ENCODE measurements at regions not wholly inside any gene's neighbourhood (a gene's known extent, or its start where the extent isn't known, plus 50 kb on each side); places are given as distances from the start of the nearest gene placed in this dataset.

GRCh38 chr2:23093513-23093912 lies 291.5 kb upstream of the KLHL29 start:
- TF ChIP-seq CHD1 (IDR thresholded peaks at IDR 0.05; ENCODE audit: low read depth, low read length): no peak
- TF ChIP-seq USF2 (IDR thresholded peaks at IDR 0.05; ENCODE audit: low read depth, low read length): no peak
- no peak for TF ChIP-seq CEBPB (IDR thresholded peaks at IDR 0.05; ENCODE audit: low read depth, low read length)
- TF ChIP-seq RAD21 (IDR thresholded peaks at IDR 0.05; ENCODE audit: low read length): no peak
- no peak for TF ChIP-seq POLR2A (IDR thresholded peaks at IDR 0.05; ENCODE audit: low read depth, low read length)
- TF ChIP-seq MAFK (IDR thresholded peaks at IDR 0.05; ENCODE audit: low read depth, low read length): no peak
- no peak for TF ChIP-seq RCOR1 (IDR thresholded peaks at IDR 0.05; ENCODE audit: insufficient replicate concordance, low read length)
- no peak for TF ChIP-seq ELK1 (IDR thresholded peaks at IDR 0.05; ENCODE audit: borderline replicate concordance, low read depth, low read length)
- no peak for TF ChIP-seq MAZ (IDR thresholded peaks at IDR 0.05; ENCODE audit: borderline replicate concordance, low read depth, low read length)
- TF ChIP-seq CTCF (conservative IDR thresholded peaks at IDR 0.05; ENCODE audit: low read depth, low read length): no peak
- Histone ChIP-seq H4K91ac (ENCODE audit: insufficient read depth, low read depth, low read length) (no peak overlapping the region), H2AFZ (replicated peaks; ENCODE audit: low read length, poor library complexity) (no peak overlapping the region), H2BK120ac (ENCODE audit: low read depth, low read length) (no peak overlapping the region), H3K23ac (ENCODE audit: low read depth, low read length) (no peak overlapping the region), H3K4me2 (ENCODE audit: low read depth, low read length) (no peak overlapping the region), H3K14ac (replicated peaks; ENCODE audit: low read depth, low read length) (no peak overlapping the region), H2AK5ac (ENCODE audit: low read depth, low read length) (no peak overlapping the region), H3K36me3 (ENCODE audit: control insufficient read depth, insufficient read depth, low read length) (no peaks in the 10 kb centered on the region), H3K9me3 (ENCODE audit: control insufficient read depth, insufficient read depth, low read length) (peaks cover 4% of the 10 kb centered on the region; the same call in 1 of the 2 replicates), H3K18ac (ENCODE audit: low read depth, low read length) (no peak overlapping the region), H4K5ac (ENCODE audit: low read depth, low read length) (no peak overlapping the region), H3K9ac (ENCODE audit: low read depth, low read length) (no peak overlapping the region), H3K4me3 (ENCODE audit: insufficient read depth, low read depth, low read length) (no peak overlapping the region), H3K9me1 (ENCODE audit: insufficient read depth, low read length) (no peaks in the 10 kb centered on the region), H2BK15ac (ENCODE audit: low read depth, low read length) (no peak overlapping the region), H2BK20ac (ENCODE audit: low read depth, low read length) (no peak overlapping the region), H3K4ac (ENCODE audit: low read depth, low read length) (no peak overlapping the region), H2AK9ac (replicated peaks; ENCODE audit: low read depth, low read length, poor library complexity) (no peak overlapping the region), H3K79me1 (ENCODE audit: low read depth in 1 of 2, low read length in 2 of 2) (no peaks in the 10 kb centered on the region), H2BK5ac (ENCODE audit: low read depth, low read length, poor library complexity, severe bottlenecking) (no peak overlapping the region), H3K27me3 (ENCODE audit: control insufficient read depth, insufficient read depth, low read length) (no peaks in the 10 kb centered on the region), H3K56ac (ENCODE audit: extremely low read depth, insufficient read depth, low read length) (no peak overlapping the region), H3K27ac (ENCODE audit: insufficient read depth, low read length) (no peak overlapping the region), H3K4me1 (ENCODE audit: control insufficient read depth, insufficient read depth, low read length) (no peaks in the 10 kb centered on the region), H4K8ac (ENCODE audit: low read depth in 2 of 2, low read length in 2 of 2) (no peak overlapping the region), H4K20me1 (ENCODE audit: insufficient read depth, low read length) (no peaks in the 10 kb centered on the region)
- intact Hi-C loops (cut with micrococcal nuclease) (no loop called here), in situ Hi-C loops (cut with MboI; ENCODE audit: low sequenced_read_pairs) (no loop called here), dilution Hi-C loops (cut with HindIII; ENCODE audit: low sequenced_read_pairs, unreplicated experiment) (no loop called here)
- CTCF ChIA-PET: no interaction called here
- WGBS, 2 experiments (ENCODE audit: extremely low coverage in 2 of 2, insufficient read length in 1 of 2): no CpG with 5 or more reads among the region's 1 CpG
- POLR2A ChIA-PET (ENCODE audit: unreplicated experiment): no interaction called here
- no peak for DNase-seq
- no peak for ATAC-seq (ENCODE audit: low read depth)
- no TSS peak for BruUV-seq (replicated peaks)

All from IMR-90 (cell line).